Gastrocnemius medialis (tissue), 4 donors: ENCODE measurements at regions not wholly inside any gene's neighbourhood (a gene's known extent, or its start where the extent isn't known, plus 50 kb on each side); places are given as distances from the start of the nearest gene placed in this dataset.

Experiments
- ATAC-seq, 2 donors: fragments of 150-250 bp; one replicate each; pipeline ENCODE4 v1.9.1; 2016
- DNase-seq, 2 donors: peaks; one replicate each; pipeline ENCODE4 v3.0.0-alpha.2; 2019
- H3K27ac ChIP-seq, 4 donors: fragments of 200-600 bp; sonication (generic); 1 replicate in 1 of 4; 2 replicates in 3 of 4; pipeline ENCODE4 v1.5.1; 2016 to 2018; ENCODE audit warnings: mild to moderate bottlenecking in 2 of 4, moderate library complexity in 1 of 4
- H3K27me3 ChIP-seq, 3 donors: fragments of 200-600 bp; sonication (generic) in 2 of 3; 1 replicate in 1 of 3; 2 replicates in 2 of 3; pipeline versions ENCODE4 v1.5.1 to v1.6.0; 2016 to 2019; ENCODE audit warnings: mild to moderate bottlenecking in 1 of 3, moderate library complexity in 1 of 3
- H3K36me3 ChIP-seq, 2 donors: fragments of 200-600 bp; sonication (generic) in 1 of 2; one replicate each; pipeline ENCODE4 v1.5.1; 2017 to 2018
- H3K4me1 ChIP-seq, 2 donors: fragments of 200-600 bp; sonication (generic) in 1 of 2; one replicate each; pipeline ENCODE4 v1.5.1; 2016 to 2017; ENCODE audit warnings: mild to moderate bottlenecking in 2 of 2
- H3K4me3 ChIP-seq, 4 donors: fragments of 200-600 bp; sonication (generic) in 3 of 4; 1 replicate in 1 of 4; 2 replicates in 3 of 4; pipeline ENCODE4 v1.5.1; 2016 to 2019; ENCODE audit warnings: mild to moderate bottlenecking in 2 of 4
- H3K9me3 ChIP-seq, 3 donors: fragments of 200-600 bp; sonication (generic) in 2 of 3; 1 replicate in 1 of 3; 2 replicates in 2 of 3; pipeline ENCODE4 v1.5.1; 2016 to 2019
- CTCF ChIP-seq, 5 experiments: fragments of 450-650 bp in 3 of 5; fragments of 200-600 bp in 2 of 5; sonication (generic) in 2 of 5; IDR thresholded peaks in 4 of 5; conservative IDR thresholded peaks in 1 of 5; 1 replicate in 4 of 5; 2 replicates in 1 of 5; pipeline ENCODE4 v1.5.1; 2016 to 2019; ENCODE audit warnings: antibody characterized with exemption in 5 of 5, mild to moderate bottlenecking in 3 of 5, moderate library complexity in 3 of 5
- POLR2A ChIP-seq, 2 donors: fragments of 450-650 bp; IDR thresholded peaks; one replicate each; pipeline ENCODE4 v1.6.1; 2017; ENCODE audit warnings: antibody characterized with exemption in 2 of 2, mild to moderate bottlenecking in 2 of 2, moderate library complexity in 2 of 2
- in situ Hi-C, 4 donors: fragments of 200-750 bp; cut with MboI; loops; one replicate each; pipeline versions ENCODE4 v1.15.0 to v1.8.0; 2017; ENCODE audit warnings: low sequenced_read_pairs in 4 of 4
- intact Hi-C: fragments of 100-400 bp; cut with DNase I; formaldehyde crosslinking; loops from one replicate; pipeline ENCODE4 v1.15.1; 2023; ENCODE audit warnings: low total_unique reads

GRCh38 chr10:7008645-7009044 is 402.2 kb downstream of the SFMBT2 start:
- no peak for TF ChIP-seq CTCF (IDR thresholded peaks at IDR 0.05 in 4 of 5, conservative IDR thresholded peaks at IDR 0.05 in 1 of 5)
- no peak for TF ChIP-seq POLR2A (IDR thresholded peaks at IDR 0.05)
- in situ Hi-C loops (no loop called here), intact Hi-C loops (no loop called here)
- Histone ChIP-seq H3K27ac (no peak overlapping the region), H3K36me3 (no peaks in the 10 kb centered on the region), H3K4me3 (no peak overlapping the region), H3K27me3 (no peaks in the 10 kb centered on the region), H3K4me1 (no peaks in the 10 kb centered on the region), H3K9me3 (no peaks in the 10 kb centered on the region)
- DNase-seq (no peak), ATAC-seq (no peak)

GRCh38 chr10:7007600-7008190 is 403.1 kb downstream of the SFMBT2 start:
- H3K27ac ChIP-seq, result no peak overlapping the region
- TF ChIP-seq POLR2A (IDR thresholded peaks at IDR 0.05) (no peak), CTCF (IDR thresholded peaks at IDR 0.05 in 4 of 5, conservative IDR thresholded peaks at IDR 0.05 in 1 of 5) (no peak)
- intact Hi-C loops, result no loop called here
- in situ Hi-C loops, result no loop called here
- H3K9me3 ChIP-seq, result no peaks in the 10 kb centered on the region
- no peak for DNase-seq
- no peak overlapping the region for H3K4me3 ChIP-seq
- no peaks in the 10 kb centered on the region for H3K4me1 ChIP-seq
- H3K27me3 ChIP-seq, result no peaks in the 10 kb centered on the region
- ATAC-seq, result no peak
- H3K36me3 ChIP-seq, result no peaks in the 10 kb centered on the region

- TF ChIP-seq POLR2A (IDR thresholded peaks at IDR 0.05) (no peak), CTCF (IDR thresholded peaks at IDR 0.05 in 4 of 5, conservative IDR thresholded peaks at IDR 0.05 in 1 of 5) (no peak)
- intact Hi-C loops, result no loop called here
- DNase-seq, result no peak
- H3K36me3 ChIP-seq, result no peaks in the 10 kb centered on the region
- H3K27ac ChIP-seq, result no peak overlapping the region
- in situ Hi-C loops, result no loop called here
- no peak for ATAC-seq
- H3K27me3 ChIP-seq, result no peaks in the 10 kb centered on the region
- no peaks in the 10 kb centered on the region for H3K9me3 ChIP-seq
- no peak overlapping the region for H3K4me3 ChIP-seq
- no peaks in the 10 kb centered on the region for H3K4me1 ChIP-seq
Measured at GRCh38 chr10:7006566-7006965, 404.3 kb downstream of the SFMBT2 start.

GRCh38 chr10:7003831-7004395 is 406.9 kb downstream of the SFMBT2 start:
- Histone ChIP-seq H3K27me3 (no peaks in the 10 kb centered on the region), H3K27ac (no peak overlapping the region), H3K4me3 (no peak overlapping the region), H3K4me1 (no peaks in the 10 kb centered on the region), H3K9me3 (no peaks in the 10 kb centered on the region), H3K36me3 (no peaks in the 10 kb centered on the region)
- in situ Hi-C loops, result no loop called here
- DNase-seq, result no peak
- ATAC-seq, result no peak
- TF ChIP-seq POLR2A (IDR thresholded peaks at IDR 0.05), result no peak
- no peak for TF ChIP-seq CTCF (IDR thresholded peaks at IDR 0.05 in 4 of 5, conservative IDR thresholded peaks at IDR 0.05 in 1 of 5)
- intact Hi-C loops, result no loop called here

GRCh38 chr10:7000061-7000460 is 410.8 kb downstream of the SFMBT2 start:
- DNase-seq (no peak), ATAC-seq (no peak)
- no peak overlapping the region for H3K27ac ChIP-seq
- H3K36me3 ChIP-seq, result no peaks in the 10 kb centered on the region
- in situ Hi-C loops, result no loop called here
- no peaks in the 10 kb centered on the region for H3K4me1 ChIP-seq
- no peak overlapping the region for H3K4me3 ChIP-seq
- no peak for TF ChIP-seq POLR2A (IDR thresholded peaks at IDR 0.05)
- intact Hi-C loops, result no loop called here
- no peaks in the 10 kb centered on the region for H3K27me3 ChIP-seq
- H3K9me3 ChIP-seq, result no peaks in the 10 kb centered on the region
